KMS-11 (cell line): ENCODE measurements at regions not wholly inside any gene's neighbourhood (a gene's known extent, or its start where the extent isn't known, plus 50 kb on each side); places are given as distances from the start of the nearest gene placed in this dataset.

ENCODE experiments used
- H2AFZ ChIP-seq: fragments of 200-600 bp; sonication (generic); 2 replicates; pipeline ENCODE4 v1.6.1; 2016; ENCODE audit warnings: antibody characterized with exemption, mixed run types, low read depth
- H3K27ac ChIP-seq: fragments of 200-600 bp; sonication (generic); 2 replicates; pipeline ENCODE4 v1.6.1; 2016; ENCODE audit warnings: mild to moderate bottlenecking, mixed run types
- H3K27me3 ChIP-seq: fragments of 200-600 bp; sonication (generic); 2 replicates; pipeline ENCODE4 v1.6.1; 2017; ENCODE audit warnings: mild to moderate bottlenecking, low read depth, mixed run types, moderate library complexity; ENCODE audit not compliant: insufficient read depth
- H3K36me3 ChIP-seq: fragments of 200-600 bp; sonication (generic); 2 replicates; pipeline ENCODE4 v1.6.1; 2017; ENCODE audit warnings: mild to moderate bottlenecking, mixed run types; ENCODE audit not compliant: insufficient read depth
- H3K4me1 ChIP-seq: fragments of 200-600 bp; sonication (generic); 2 replicates; pipeline ENCODE4 v1.6.1; 2016; ENCODE audit warnings: mild to moderate bottlenecking, low read depth, mixed run types; ENCODE audit not compliant: poor library complexity, severe bottlenecking
- H3K4me2 ChIP-seq: fragments of 200-600 bp; sonication (generic); 2 replicates; pipeline ENCODE4 v1.7.0; 2016; ENCODE audit warnings: mild to moderate bottlenecking, mixed run types
- H3K4me3 ChIP-seq: fragments of 200-600 bp; sonication (generic); IDR thresholded peaks from 2 replicates; pipeline ENCODE4 v1.6.1; 2017; ENCODE audit warnings: low read depth, low read length, mixed read lengths; ENCODE audit not compliant: insufficient read depth
- H3K79me2 ChIP-seq: fragments of 200-600 bp; sonication (generic); 2 replicates; pipeline ENCODE4 v1.6.1; 2016; ENCODE audit warnings: low read depth, mixed run types; ENCODE audit not compliant: insufficient read depth
- H3K9ac ChIP-seq: fragments of 200-600 bp; sonication (generic); 2 replicates; pipeline ENCODE4 v1.6.1; 2016; ENCODE audit warnings: mild to moderate bottlenecking, mixed run types
- H4K20me1 ChIP-seq: fragments of 200-600 bp; sonication (generic); 2 replicates; pipeline ENCODE4 v1.6.1; 2016; ENCODE audit warnings: mild to moderate bottlenecking, mixed run types; ENCODE audit not compliant: insufficient read depth
- CTCF ChIP-seq: fragments of 200-600 bp; sonication (generic); conservative IDR thresholded peaks from 2 replicates; pipeline ENCODE4 v1.6.1; 2017; ENCODE audit warnings: low read depth, mild to moderate bottlenecking, antibody characterized with exemption, low read length, moderate library complexity, mixed read lengths

GRCh38 chr1:72341661-72342060 lies 59.3 kb upstream of the NEGR1 start:
- Histone ChIP-seq H3K27ac (no peak overlapping the region), H3K36me3 (no peaks in the 10 kb centered on the region), H3K4me3 (no peak overlapping the region), H3K27me3 (no peaks in the 10 kb centered on the region), H3K79me2 (no peaks in the 10 kb centered on the region), H2AFZ (no peak overlapping the region), H3K4me2 (no peak overlapping the region), H3K9ac (no peak overlapping the region), H4K20me1 (no peaks in the 10 kb centered on the region), H3K4me1 (no peaks in the 10 kb centered on the region)
- no peak for TF ChIP-seq CTCF

GRCh38 chr1:72336776-72337175 lies 54.4 kb upstream of the NEGR1 start:
- Histone ChIP-seq H3K4me2 (no peak overlapping the region), H4K20me1 (no peaks in the 10 kb centered on the region), H3K9ac (no peak overlapping the region), H3K27ac (no peak overlapping the region), H2AFZ (no peak overlapping the region), H3K4me1 (no peaks in the 10 kb centered on the region), H3K4me3 (no peak overlapping the region), H3K27me3 (no peaks in the 10 kb centered on the region), H3K36me3 (no peaks in the 10 kb centered on the region), H3K79me2 (no peaks in the 10 kb centered on the region)
- TF ChIP-seq CTCF = no peak
